ENCODE measurements at regions not wholly inside any gene's neighbourhood (a gene's known extent, or its start where the extent isn't known, plus 50 kb on each side); places are given as distances from the start of the nearest gene placed in this dataset.

- no peaks in the 10 kb centered on the region for H3K27me3 ChIP-seq (replicated peaks in 1 of 4; ENCODE audit: control insufficient read depth in 3 of 4, extremely low read depth in 1 of 4, insufficient read depth in 3 of 4, low read length in 3 of 4)
- H3K9ac ChIP-seq (replicated peaks in 1 of 4; ENCODE audit: extremely low read depth in 1 of 4, low read depth in 3 of 4, low read length in 3 of 4) = no peak overlapping the region
- FAIRE-seq (no peak), DNase-seq (ENCODE audit: low read depth in 1 of 2, low spot score in 2 of 2) (no peak)
- H4K8ac ChIP-seq (ENCODE audit: extremely low read depth, insufficient read depth, low read length) = no peak overlapping the region
- H2BK120ac ChIP-seq (replicated peaks; ENCODE audit: low read depth, low read length) = no peak overlapping the region
- ChIA-PET CTCF (ENCODE audit: partially characterized antibody) (interaction anchor here (0.9 to 1.4 kb wide), 3 partner anchors 8 to 500 kb away, joined by 3 to 5 read pairs (median 3); no protein-coding TSS in a partner anchor), POLR2A (ENCODE audit: partially characterized antibody) (no interaction called here)
- H4K20me1 ChIP-seq (replicated peaks in 1 of 2; ENCODE audit: control insufficient read depth in 1 of 2, insufficient read depth in 2 of 2, low read length in 2 of 2) = peaks cover 0 to 4% of the 10 kb centered on the region in 2 experiments
- no peak overlapping the region for H2BK15ac ChIP-seq (ENCODE audit: low read length)
- H3K36me3 ChIP-seq (ENCODE audit: control insufficient read depth in 2 of 4, insufficient read depth in 4 of 4, low read length in 3 of 4) = no peaks in the 10 kb centered on the region
- H3K56ac ChIP-seq (replicated peaks; ENCODE audit: insufficient read length, low read depth, low read length) = no peak overlapping the region
- no peak overlapping the region for H3K18ac ChIP-seq (ENCODE audit: extremely low read depth, low read length)
- WGBS, 2 experiments (ENCODE audit: extremely low coverage in 1 of 2, insufficient coverage in 1 of 2, insufficient read length in 1 of 2, insufficient replicate concordance in 2 of 2, low coverage in 1 of 2, low lambda C conversion rate in 2 of 2, missing lambda C conversion rate in 1 of 2) = 96% methylated on average over 9 of the region's 9 CpGs; no CpG with 5 or more reads in 1 of the 2 experiments
- TF ChIP-seq SRF (IDR thresholded peaks at IDR 0.05; ENCODE audit: low read depth, low read length) (no peak), TCF12 (IDR thresholded peaks at IDR 0.05; ENCODE audit: low read depth, low read length) (no peak), CTCF (IDR thresholded peaks at IDR 0.05; ENCODE audit: control extremely low read depth in 1 of 3, insufficient read depth in 1 of 3, low read depth in 1 of 3, low read length in 3 of 3) (no peak), GTF2F1 (IDR thresholded peaks at IDR 0.05; ENCODE audit: borderline replicate concordance, low read depth, low read length) (no peak), KDM1A (IDR thresholded peaks at IDR 0.05; ENCODE audit: borderline replicate concordance, low read length) (no peak), SAP30 (IDR thresholded peaks at IDR 0.05; ENCODE audit: insufficient read depth, insufficient replicate concordance, low read length) (no peak)
- no peak overlapping the region for H3K4me2 ChIP-seq (ENCODE audit: insufficient read depth in 1 of 2, low read depth in 2 of 2, low read length in 2 of 2)
- no peak overlapping the region for H3K14ac ChIP-seq (ENCODE audit: insufficient read length)
- no peak overlapping the region for H2BK12ac ChIP-seq (ENCODE audit: low read depth, low read length)
- H2AFZ ChIP-seq (ENCODE audit: low read length) = no peak overlapping the region
- no peaks in the 10 kb centered on the region for H3K79me1 ChIP-seq (ENCODE audit: low read depth, low read length)
- H3K23ac ChIP-seq (ENCODE audit: insufficient read length) = no peak overlapping the region
- H3K4ac ChIP-seq (replicated peaks; ENCODE audit: insufficient read length, low read depth, low read length) = no peak overlapping the region
- no peak overlapping the region for H2AK5ac ChIP-seq (ENCODE audit: low read depth, low read length)
- peaks cover 6% of the 10 kb centered on the region; the same call in 1 of the 2 replicates for H3K23me2 ChIP-seq (ENCODE audit: low read depth, low read length)
- H2BK5ac ChIP-seq (ENCODE audit: low read depth, low read length) = no peak overlapping the region
- peaks cover 0 to 2% of the 10 kb centered on the region in 2 experiments; a peak in 1 of 4 replicates for H3K79me2 ChIP-seq (ENCODE audit: control insufficient read depth in 1 of 2, insufficient read depth in 2 of 2, low read length in 2 of 2)
- H3K4me3 ChIP-seq (ENCODE audit: extremely low read depth in 1 of 4, insufficient read depth in 2 of 4, low read depth in 3 of 4, low read length in 4 of 4) = no peak overlapping the region
- no peak overlapping the region for H4K91ac ChIP-seq (replicated peaks; ENCODE audit: insufficient read length, low read length)
- H4K5ac ChIP-seq (ENCODE audit: insufficient read length, low read depth, low read length) = no peak overlapping the region
- no peak overlapping the region for H3K27ac ChIP-seq (ENCODE audit: low read depth, low read length)
- H3K9me3 ChIP-seq (ENCODE audit: insufficient read depth in 2 of 2, low read depth in 1 of 2, low read length in 1 of 2) = no peaks in the 10 kb centered on the region; a peak in 1 of 4 replicates
- H3K4me1 ChIP-seq (replicated peaks in 1 of 4; ENCODE audit: control insufficient read depth in 3 of 4, insufficient read depth in 4 of 4, low read length in 3 of 4) = no peaks in the 10 kb centered on the region
- H2BK20ac ChIP-seq (ENCODE audit: low read length) = no peak overlapping the region
Measured at GRCh38 chr2:2647141-2647541, 316.1 kb upstream of the MYT1L start.

Data from H1 (cell line).